GM18868 (cell line): ENCODE measurements at regions not wholly inside any gene's neighbourhood (a gene's known extent, or its start where the extent isn't known, plus 50 kb on each side); places are given as distances from the start of the nearest gene placed in this dataset.

ENCODE experiments used
- ATAC-seq: cut with Tn5 transposase; IDR thresholded peaks from one replicate; pipeline ENCODE4 v1.9.1; 2021; ENCODE audit warnings: mild to moderate bottlenecking, moderate library complexity; ENCODE audit not compliant: unreplicated experiment

DNA sequence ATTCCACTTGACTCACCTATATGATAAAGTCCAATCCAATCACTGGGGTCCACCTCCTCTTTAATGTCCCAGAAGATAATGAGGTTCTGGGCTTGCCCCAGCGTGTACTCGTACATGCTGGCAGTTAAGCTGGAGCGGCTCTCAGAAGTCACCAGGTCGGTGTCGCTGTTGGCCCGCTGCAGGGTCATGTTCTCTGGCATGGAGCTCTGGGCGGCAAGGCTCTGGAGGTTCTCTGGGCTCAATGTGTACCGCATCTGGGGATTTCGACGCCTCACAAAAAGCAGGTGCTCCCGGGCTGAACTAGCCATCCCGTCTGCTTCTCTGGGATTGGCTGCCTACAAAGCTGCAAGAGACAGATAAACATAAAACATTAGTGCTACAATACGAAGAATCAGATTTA, 206.4 kb upstream of the CCDC150 start:
- no peak for ATAC-seq

DNA sequence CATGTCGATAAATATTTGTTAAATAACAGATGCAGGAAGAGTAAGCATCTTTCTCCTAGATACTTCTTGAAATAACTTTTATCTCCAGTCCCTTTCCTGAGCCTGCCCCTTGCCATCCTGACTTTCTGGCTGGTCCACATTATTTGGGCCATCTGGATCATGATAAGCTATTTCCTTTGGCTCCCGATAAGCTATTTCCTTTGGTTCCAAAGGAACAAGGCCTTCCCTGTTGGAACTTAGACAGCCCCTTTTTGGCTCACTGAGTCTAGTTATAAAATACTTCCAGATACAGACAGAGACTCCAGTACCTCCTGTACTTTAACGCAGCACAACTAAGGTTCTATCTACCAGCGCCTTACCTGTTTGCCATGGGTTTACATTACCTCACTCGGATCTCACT, 205.3 kb upstream of the CCDC150 start:
- ATAC-seq, result no peak

DNA sequence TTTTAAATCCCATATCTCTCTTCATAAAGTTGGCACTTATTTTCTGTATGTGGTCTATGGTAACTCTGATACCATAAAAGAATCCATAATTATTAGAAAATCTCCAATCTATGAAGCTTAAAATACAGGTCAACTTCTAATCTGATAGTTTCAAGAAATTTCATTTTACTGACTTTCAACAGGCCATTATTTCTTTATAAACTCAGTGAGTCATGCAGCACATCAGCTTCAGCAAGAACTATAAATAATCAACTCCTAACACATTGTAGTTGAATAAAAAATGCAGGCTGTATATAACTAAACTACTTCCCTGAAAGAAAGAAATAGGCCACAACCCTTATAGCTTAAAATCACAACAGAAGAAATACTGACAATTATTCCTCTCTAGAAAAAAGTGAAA, 204.3 kb upstream of the CCDC150 start:
- ATAC-seq, result no peak

DNA sequence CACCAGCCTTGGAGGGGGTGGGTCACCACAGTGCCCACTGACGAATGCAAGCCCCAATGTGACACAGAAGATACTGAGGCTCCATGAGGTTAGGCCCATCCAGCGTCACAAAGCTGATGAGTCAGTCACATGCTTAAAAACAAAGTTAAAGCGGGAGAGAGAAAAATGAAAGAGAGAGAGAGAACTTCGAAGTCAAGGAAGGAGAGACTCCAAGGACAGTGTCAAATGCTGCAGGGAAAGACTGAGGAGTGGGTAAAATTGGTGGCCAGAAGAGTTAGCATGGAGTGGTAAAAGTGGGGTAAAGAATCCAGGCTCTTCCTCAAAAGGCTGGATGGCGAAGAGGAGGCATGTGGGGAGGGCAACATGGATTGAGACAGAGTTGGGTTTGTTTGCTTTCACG, 201.9 kb upstream of the CCDC150 start:
- no peak for ATAC-seq

DNA sequence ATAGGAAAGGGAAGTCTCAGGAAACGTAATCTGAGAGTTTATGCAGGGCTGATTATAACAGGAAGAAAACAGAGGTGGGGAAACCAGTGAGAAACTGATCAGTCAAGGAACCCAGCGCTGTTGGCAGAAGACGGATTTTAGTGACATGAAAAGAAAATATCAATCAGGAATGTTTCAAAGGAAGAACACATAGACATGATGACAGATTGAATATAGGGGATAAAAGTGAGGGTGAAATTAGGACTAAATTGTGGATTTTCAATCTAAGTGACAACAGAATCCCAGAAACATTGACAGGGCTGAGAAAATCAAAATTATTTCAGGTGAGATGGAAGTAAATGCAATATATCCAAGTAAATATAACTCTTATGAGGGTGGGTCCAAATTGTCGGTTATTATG, 199.8 kb upstream of the CCDC150 start:
- no peak for ATAC-seq

DNA sequence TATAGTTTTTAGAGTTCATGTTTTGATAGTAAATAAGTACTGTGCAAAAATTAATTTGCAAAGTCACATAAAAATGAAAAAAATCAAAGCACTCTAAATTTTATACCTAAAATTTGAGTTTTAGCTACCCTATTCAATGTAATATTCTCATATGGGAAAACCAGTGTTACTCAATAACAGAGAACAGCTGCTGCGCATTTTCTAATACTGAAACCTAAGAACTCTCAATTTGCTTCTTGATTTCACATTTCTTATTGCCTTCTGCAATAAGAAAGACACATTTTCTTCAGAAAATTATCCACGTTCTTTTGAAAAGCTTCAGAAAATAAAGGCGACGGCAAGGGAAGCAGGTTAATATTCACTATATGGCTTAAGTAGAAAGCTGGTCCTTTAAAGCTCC, 199.1 kb upstream of the CCDC150 start:
- ATAC-seq, result no peak

DNA sequence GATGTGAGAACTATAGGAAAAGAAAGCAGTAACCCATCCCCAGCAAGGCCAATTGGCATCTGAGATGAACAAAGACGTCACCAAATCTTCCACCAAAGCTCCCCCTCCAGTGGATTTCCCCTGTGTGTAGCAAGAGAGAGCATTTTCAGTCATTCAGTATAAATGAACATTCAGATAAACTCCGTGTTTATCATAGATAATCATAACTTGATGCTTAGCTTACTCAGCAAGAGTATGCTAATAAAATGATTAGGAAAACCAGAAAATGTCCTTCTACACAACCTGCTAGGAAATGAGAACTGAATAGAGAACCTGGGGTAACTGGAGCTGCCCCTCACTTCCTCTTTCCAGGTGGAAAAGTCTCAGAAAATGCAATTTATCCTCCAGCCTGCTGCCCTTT, 198.0 kb upstream of the CCDC150 start:
- ATAC-seq, result peak; percentile 80

DNA sequence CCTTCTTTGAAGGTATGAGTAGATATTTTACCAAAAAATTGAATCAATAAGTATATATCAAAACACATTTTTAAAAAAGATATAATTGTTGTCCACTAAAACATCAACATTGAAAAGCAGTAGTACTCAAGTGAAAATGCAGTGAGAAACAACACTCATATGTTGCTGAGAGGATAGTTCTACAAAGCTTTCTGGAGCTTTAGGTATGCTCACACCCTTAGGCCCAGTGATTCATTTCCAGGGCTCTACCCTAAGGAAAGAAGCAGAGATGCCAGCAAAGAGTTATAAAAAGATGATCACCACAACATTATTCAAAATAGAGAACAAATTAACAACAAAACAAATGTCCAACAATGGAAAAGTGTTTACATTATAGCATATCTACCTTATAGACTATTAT, 197.3 kb upstream of the CCDC150 start:
- ATAC-seq, result no peak

DNA sequence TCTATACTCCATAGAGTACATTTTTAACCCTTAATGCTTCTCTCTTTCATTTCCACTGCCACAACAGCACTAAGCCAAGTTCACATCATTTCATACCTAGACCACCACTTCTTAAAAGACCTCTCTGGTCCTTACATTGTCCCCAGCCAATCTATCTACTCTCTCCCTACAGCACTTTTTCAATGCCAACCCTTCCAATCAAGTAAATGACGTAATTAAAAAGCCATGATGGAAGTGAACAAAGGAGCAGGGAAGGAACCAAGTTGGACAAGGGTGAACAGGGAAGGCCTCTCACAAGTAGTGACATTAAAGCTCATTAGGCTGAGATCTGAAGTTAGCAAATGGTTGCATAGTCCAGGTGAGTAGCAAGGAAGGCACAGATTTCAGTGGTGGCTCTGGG, 195.1 kb upstream of the CCDC150 start:
- no peak for ATAC-seq

DNA sequence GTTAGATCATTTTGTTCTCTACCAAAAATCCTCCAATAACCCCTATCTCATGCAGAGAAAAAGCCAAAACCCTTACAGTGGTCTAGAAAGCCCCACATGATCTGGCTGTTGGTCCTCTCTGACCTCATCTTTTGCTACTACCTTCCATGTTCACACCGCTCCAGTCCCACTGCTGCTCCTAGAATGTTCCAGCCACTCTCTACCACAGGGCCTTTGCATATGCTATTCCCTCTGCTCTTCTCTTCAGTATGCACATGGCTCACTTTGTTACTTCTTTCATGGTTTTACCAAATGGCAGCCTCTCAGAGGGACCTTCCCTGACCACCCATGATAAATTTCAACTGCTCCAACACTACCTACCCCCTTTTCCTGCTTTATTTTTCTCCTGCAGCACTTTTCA, 193.5 kb upstream of the CCDC150 start:
- ATAC-seq, result no peak

DNA sequence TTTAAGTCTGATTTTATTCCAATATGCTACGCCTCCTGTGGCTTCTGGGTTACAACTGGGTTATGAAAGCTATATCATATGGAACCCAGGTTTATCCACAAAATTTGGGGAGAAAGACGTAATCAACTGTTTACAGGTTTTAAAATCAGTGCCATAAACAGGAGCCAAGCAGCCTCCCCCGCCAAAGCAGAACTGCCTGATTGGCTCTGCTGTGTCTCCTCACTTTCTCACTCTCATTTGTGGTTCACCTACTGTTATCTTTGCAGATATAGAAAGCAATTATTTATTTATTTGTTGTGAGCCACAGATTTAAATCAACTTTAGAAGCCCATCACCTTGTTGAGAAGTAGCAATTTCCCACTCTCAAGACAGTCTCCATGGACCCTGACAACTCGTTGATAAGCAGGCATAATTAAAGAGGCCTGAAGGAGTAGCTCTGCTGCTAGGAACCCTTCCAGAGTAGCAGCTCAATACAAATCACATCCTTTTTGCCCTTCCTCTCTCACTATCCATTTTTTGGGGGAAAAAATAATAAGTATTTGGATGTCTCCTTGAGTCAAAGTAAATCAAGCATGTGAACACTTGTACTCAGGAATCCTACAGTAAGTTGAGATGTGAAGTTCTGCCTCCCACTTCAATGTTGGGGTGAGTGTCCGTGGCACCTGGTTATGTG, 191.0 kb upstream of the CCDC150 start:
- ATAC-seq, result peak; percentile 28

DNA sequence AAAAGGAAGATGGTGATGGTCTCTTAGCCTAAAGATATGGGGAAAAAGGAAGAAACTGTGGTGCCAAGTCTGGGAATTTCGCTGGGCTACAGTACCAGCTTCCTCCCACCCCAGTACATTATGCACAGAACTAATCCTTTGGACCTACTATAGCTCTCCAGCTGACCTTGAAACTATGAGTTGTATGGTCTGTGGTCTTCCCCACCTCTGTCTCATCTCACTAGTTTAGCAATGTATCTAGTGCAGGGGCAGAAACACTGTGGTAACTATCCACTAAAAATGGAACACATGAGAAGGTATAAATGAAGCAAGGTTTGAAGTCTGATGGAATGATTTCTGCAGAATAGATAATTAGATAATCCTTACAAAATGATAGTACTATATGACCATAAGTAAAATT, 190.4 kb upstream of the CCDC150 start:
- ATAC-seq, result peak; percentile 92

DNA sequence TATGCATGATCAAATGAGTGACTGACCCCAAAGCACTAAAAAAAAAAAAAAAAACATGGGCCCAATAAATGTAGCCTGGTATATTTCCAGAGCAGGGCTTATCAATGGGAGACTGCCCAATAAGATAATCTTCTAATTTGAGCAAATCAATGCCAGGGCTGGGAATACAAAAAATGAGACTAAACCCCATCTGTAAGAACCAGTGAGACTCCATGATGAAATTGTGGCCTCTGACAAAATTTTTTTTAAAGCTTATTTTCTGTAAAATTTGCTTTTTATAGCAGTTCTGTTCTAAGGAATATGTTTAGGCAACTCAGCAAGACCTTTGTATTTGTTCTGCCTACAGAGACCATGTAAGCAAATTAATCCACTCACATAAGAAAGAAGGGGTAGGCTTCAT, 186.8 kb upstream of the CCDC150 start:
- ATAC-seq, result no peak

DNA sequence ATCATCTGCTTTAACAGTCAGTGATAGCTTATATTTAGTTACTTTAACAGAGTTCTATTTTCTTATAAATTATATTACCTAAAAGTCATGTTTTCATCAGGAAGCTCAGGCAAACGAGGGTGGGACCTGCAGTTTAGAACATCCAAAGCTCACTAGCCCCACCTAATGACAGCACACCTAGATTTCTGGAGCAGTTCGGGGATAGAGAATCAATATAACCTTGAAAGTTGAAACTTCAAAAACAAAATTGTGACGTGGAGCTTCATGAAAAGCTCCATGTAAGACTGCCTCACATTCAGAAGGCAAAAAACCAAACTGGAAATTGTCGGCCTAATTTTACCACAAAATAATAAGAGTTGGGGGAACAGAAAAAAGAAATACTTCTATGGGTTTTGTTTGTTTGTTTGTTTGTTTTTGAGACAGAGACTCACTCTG, 185.9 kb upstream of the CCDC150 start:
- peak; percentile 60 for ATAC-seq

DNA sequence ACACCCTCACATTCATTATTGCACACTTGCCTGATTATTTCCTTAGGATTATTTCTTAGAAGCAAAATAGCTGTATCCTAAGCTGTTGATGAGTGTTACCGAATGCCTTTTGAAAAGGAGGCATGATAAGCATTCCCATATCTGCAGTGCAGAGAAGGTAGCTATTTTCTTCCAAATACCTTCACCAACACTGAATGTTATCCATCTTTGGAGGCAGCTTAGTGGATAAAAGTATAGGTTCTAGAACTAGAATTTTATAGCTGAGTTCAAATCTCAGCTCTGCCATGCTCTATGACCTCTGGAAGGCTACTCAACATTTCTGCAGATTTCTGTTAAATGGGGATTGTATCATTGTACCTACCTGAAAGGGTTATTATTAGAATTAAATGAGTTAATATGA, 185.0 kb upstream of the CCDC150 start:
- ATAC-seq, result no peak

DNA sequence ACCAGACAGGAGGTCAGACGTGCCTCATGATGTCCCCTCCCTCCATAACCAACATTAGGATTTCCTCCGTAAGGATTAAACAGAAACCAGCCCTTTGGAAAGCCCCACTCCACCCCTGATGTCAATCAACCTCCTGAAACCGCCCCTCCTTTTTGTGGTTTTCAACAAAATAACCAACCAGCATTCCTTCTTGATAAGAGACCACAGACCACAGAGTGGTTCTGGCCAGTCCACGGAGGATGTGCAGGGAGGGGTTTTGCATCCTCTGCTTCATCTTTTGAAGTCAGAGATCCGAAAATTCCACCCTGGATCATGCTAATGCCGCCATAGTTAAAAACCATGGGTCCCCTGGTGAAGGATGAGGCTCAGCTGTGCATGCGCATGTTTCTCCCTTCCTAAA, 180.0 kb upstream of the CCDC150 start:
- peak; percentile 75 for ATAC-seq

DNA sequence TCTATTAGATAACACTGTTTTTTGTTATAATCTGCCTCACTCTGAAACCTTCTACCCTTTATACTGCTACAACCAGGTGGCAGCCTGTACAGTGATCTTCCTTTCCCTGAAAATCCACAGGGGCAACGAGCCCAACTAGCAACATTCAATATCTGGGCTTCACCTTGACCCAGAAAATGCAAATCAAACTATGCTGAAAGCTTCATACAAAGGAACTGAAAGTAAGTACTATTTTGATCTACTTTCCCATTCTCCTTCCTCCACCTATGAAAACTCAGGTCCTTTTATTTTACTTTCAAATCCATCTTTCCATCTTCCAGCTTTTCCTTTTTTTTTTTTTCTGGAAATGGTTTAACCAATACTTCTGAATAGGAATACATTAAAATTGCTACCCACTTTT, 175.8 kb upstream of the CCDC150 start:
- ATAC-seq, result no peak

DNA sequence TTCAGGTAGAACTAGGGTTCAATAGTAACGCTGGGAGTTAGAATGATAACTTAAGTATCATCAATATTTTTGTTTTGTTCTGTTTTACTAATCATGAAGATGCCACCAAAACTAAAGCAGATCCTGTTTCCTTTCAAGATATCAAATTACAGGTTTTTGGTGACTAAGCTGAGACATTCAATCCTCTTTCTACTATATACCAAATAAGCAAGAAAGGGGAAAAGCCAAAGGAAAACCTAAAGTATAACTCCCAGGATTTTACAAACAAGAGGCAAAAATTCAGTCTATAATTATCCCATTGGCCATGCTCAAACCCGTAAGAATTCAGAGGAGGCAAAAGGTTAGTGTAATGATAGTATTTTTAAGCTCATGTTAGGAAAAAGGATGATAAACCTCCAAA, 175.2 kb upstream of the CCDC150 start:
- ATAC-seq, result no peak

DNA sequence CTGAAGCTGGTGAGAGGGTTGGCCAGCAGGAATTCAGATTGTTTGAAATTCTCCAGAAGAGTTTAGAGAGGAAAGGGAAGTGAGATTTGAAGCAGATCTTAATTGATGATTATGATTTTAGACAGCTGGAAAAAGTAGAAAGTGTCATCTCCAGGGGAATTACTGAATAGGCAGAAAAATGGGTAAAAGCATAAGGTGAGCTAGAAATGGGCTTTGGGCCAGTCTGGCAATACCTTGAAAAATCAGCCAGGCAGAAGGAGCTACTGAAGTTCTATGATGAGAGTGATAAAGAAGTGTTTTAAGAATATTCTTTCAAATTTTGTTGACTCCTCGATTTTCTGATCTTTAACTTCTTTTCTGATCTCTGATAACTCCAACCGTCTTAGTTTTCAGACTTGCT, 172.9 kb upstream of the CCDC150 start:
- no peak for ATAC-seq

DNA sequence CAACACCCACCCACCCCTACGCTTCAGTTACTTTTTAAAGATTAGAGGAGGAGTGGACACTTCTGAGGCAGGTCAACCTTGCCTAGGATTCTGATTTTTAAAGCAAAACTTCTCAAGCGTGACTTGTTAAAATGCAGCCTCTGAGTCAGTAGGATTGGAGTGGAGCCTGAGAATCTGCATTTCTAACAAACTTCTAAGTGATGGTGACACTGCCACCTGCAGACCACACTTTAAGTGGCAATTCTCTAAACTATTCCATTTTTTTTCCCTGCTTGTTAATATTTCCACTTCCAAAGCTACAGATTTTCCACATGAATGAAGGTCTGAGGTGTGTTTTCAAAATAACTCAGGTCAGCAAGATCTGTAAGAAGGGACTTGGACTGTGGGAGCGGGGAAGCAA, 171.1 kb upstream of the CCDC150 start:
- no peak for ATAC-seq

DNA sequence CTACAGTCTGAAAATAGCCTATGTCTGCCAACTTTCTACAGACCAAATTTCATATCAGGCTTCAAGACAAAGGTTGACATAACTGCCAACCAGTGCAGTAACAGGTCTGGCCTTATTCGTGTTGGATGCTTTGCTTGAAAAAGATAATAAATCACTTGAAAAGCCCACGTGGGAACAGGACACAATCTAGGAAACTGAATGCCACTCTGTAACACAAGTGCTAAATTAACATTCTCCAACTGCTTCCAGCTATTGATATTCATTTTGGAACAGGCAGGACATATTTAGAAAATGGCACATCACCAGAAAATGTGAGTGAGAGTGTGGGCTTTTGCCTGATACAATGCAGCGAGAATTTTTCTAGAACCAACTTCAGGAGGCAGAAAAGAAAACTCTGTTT, 165.9 kb upstream of the CCDC150 start:
- no peak for ATAC-seq

DNA sequence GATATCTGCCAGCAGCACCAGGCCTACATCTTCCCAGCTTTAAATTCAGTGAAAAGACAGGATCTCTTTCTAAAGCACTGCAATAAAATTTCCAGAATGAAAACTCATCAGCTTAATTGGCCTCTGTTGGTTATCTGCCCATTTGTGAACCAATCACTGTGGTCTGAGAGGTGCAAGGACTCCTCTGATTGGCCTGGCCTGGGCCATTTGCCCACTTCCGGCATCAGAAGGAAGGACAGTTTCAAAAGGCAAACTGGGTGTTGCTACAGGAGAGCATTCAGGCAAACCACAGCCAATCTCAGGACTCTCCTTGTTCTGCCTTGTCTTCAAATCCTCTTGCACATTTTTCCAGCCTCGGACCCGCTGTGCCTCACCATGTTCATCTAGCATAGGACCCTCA, 163.9 kb upstream of the CCDC150 start:
- no peak for ATAC-seq

DNA sequence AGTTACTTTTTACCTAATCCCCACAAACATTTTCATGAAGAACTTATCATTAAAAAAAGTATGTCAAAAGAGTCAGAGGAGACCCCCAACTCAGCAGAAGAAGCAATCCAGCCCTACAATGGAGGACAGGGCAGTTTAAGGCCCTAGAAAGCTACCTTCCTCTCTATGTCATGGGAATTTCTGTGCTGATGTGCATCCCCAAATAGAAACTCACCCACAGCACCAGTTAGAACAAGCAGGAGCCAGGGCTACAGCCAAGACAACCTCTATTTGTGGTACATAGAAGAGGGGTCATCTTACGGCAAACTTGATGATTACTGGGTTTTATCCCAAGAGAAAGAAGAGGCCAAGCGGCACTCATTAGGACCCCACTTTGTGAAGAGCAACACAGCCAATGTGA, 160.9 kb upstream of the CCDC150 start:
- no peak for ATAC-seq

DNA sequence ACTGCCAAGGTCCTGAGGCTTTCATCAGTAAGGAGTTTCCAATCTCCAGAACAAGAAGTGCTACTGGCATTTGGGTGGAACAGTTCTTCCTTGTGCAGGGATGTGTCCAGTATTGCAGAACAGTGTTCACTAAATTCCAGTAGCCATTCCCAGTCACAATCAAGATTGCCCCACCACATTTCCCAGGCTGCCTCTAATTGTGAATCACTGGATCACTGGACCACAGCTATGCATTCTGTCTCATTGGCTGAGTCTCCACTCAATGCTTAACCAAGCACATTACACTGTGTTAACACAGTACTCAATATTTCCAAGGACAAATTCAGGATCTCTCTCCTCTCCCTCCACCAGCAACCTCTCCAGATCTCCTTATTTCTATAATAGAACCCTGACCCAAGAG, 160.2 kb upstream of the CCDC150 start:
- no peak for ATAC-seq
